ENCODE measurements at regions not wholly inside any gene's neighbourhood (a gene's known extent, or its start where the extent isn't known, plus 50 kb on each side); places are given as distances from the start of the nearest gene placed in this dataset.
"Not testable (repeated sequence)": the region's sequence is repeated elsewhere in the genome, so short reads cannot be mapped to it uniquely, and the experiment has no call there.

DNA sequence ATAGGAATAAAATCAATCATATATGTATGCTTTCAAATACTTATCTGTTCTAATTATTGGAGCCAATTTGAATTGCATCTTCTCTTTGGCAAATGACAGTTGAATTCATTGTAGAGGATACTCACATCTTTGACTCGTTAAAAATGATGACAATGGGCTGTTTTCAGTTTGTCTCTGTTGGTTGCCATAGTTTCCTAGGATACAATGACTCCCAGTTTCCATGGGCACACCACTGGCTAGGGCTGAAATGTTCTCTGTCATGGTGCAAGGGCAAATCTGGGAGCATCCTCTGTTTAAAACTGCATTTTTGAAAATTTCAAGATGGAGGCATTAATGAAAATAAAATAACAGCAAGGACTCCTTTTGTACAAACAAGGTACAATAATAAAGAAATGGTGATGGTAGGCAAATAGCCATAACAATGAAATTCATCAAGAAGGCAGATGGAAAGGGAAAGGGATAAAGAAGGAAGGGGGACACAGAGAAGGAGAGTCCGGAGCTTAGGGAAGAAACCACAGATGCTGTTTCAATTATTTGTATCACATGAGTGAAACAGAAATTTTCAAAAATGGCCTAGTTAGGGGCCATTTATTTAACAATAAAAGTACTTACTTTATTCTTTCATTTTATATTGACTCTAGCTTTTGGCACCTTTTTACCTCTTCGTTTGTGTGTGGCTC is 378.8 kb upstream of the SEMA6A start:
- Histone ChIP-seq H3K4me1 (replicated peaks) (no peaks in the 10 kb centered on the region), H3K27me3 (replicated peaks; ENCODE audit: insufficient read depth) (no peaks in the 10 kb centered on the region), H3K4me3 (no peak overlapping the region), H3K36me3 (no peaks in the 10 kb centered on the region), H3K27ac (no peak overlapping the region), H3K9me3 (no peaks in the 10 kb centered on the region)
- intact Hi-C loops (cut with DNase I) = no loop called here
- DNase-seq (ENCODE audit: low spot score) = no peak
- TF ChIP-seq, protein P1, sequence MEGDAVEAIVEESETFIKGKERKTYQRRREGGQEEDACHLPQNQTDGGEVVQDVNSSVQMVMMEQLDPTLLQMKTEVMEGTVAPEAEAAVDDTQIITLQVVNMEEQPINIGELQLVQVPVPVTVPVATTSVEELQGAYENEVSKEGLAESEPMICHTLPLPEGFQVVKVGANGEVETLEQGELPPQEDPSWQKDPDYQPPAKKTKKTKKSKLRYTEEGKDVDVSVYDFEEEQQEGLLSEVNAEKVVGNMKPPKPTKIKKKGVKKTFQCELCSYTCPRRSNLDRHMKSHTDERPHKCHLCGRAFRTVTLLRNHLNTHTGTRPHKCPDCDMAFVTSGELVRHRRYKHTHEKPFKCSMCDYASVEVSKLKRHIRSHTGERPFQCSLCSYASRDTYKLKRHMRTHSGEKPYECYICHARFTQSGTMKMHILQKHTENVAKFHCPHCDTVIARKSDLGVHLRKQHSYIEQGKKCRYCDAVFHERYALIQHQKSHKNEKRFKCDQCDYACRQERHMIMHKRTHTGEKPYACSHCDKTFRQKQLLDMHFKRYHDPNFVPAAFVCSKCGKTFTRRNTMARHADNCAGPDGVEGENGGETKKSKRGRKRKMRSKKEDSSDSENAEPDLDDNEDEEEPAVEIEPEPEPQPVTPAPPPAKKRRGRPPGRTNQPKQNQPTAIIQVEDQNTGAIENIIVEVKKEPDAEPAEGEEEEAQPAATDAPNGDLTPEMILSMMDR (IDR thresholded peaks at IDR 0.05) = no peak
- TF ChIP-seq POLR2AphosphoS5 (IDR thresholded peaks at IDR 0.05) (no peak), POLR2A (IDR thresholded peaks at IDR 0.05) (no peak)
- WGBS = 59% methylated on average over 3 of the region's 3 CpGs

GRCh38 chr5:116951219-116951618 is 376.6 kb upstream of the SEMA6A start:
- H3K27ac ChIP-seq = no peak overlapping the region
- no peaks in the 10 kb centered on the region for H3K9me3 ChIP-seq
- DNase-seq (ENCODE audit: low spot score) = no peak
- TF ChIP-seq, protein P1 (IDR thresholded peaks at IDR 0.05) = no peak
- H3K36me3 ChIP-seq = no peaks in the 10 kb centered on the region
- intact Hi-C loops (cut with DNase I) = no loop called here
- 89% methylated on average over 1 of the region's 1 CpG for WGBS
- no peaks in the 10 kb centered on the region for H3K27me3 ChIP-seq (replicated peaks; ENCODE audit: insufficient read depth)
- H3K4me1 ChIP-seq (replicated peaks) = no peaks in the 10 kb centered on the region
- no peak overlapping the region for H3K4me3 ChIP-seq

- intact Hi-C loops (cut with DNase I) = no loop called here
Observed at GRCh38 chr5:116947691-116948528, 373.3 kb upstream of the SEMA6A start.

GRCh38 chr5:116945613-116946382 is 371.2 kb upstream of the SEMA6A start:
- WGBS = 89% methylated on average over 17 of the region's 17 CpGs
- intact Hi-C loops (cut with DNase I); H3K4me1 ChIP-seq (replicated peaks); H3K4me3 ChIP-seq; H3K27ac ChIP-seq; H3K9me3 ChIP-seq; DNase-seq (ENCODE audit: low spot score); H3K36me3 ChIP-seq; H3K27me3 ChIP-seq (replicated peaks; ENCODE audit: insufficient read depth): not testable (repeated sequence)

More at GRCh38 chr5:116947691-116948528, 373.3 kb upstream of the SEMA6A start:
- TF ChIP-seq, protein P1 (IDR thresholded peaks at IDR 0.05) = peak in 3 of 4 experiments; percentile 50 to 62 (median 60)
- no peak for TF ChIP-seq POLR2AphosphoS5 (IDR thresholded peaks at IDR 0.05)
- Histone ChIP-seq H3K27ac (no peak overlapping the region), H3K4me1 (replicated peaks) (no peaks in the 10 kb centered on the region), H3K27me3 (replicated peaks; ENCODE audit: insufficient read depth) (no peaks in the 10 kb centered on the region), H3K36me3 (no peaks in the 10 kb centered on the region), H3K4me3 (no peak overlapping the region), H3K9me3 (no peaks in the 10 kb centered on the region)
- DNase-seq (ENCODE audit: low spot score) = peak; percentile 36
- 81% methylated on average over 15 of the region's 15 CpGs for WGBS

- no peaks in the 10 kb centered on the region for H3K27me3 ChIP-seq (replicated peaks; ENCODE audit: insufficient read depth)
- H3K36me3 ChIP-seq = no peaks in the 10 kb centered on the region
- WGBS = 41% methylated on average over 5 of the region's 5 CpGs
- no peak overlapping the region for H3K27ac ChIP-seq
- intact Hi-C loops (cut with DNase I) = no loop called here
- peak; percentile 37 for DNase-seq (ENCODE audit: low spot score)
- H3K4me1 ChIP-seq (replicated peaks) = no peaks in the 10 kb centered on the region
- H3K4me3 ChIP-seq = no peak overlapping the region
- no peaks in the 10 kb centered on the region for H3K9me3 ChIP-seq
- TF ChIP-seq POLR2AphosphoS5 (IDR thresholded peaks at IDR 0.05) (no peak), POLR2A (IDR thresholded peaks at IDR 0.05) (no peak)
- TF ChIP-seq, protein P1 (IDR thresholded peaks at IDR 0.05) = no peak
Observed at GRCh38 chr5:116944183-116944582, 369.6 kb upstream of the SEMA6A start.
